NCI-H82 (cell line): ENCODE measurements at regions not wholly inside any gene's neighbourhood (a gene's known extent, or its start where the extent isn't known, plus 50 kb on each side); places are given as distances from the start of the nearest gene placed in this dataset.

ENCODE experiments used
- DNase-seq: peaks from one replicate; lab custom pipeline; 2025; lab: John Stamatoyannopoulos, UW

DNA sequence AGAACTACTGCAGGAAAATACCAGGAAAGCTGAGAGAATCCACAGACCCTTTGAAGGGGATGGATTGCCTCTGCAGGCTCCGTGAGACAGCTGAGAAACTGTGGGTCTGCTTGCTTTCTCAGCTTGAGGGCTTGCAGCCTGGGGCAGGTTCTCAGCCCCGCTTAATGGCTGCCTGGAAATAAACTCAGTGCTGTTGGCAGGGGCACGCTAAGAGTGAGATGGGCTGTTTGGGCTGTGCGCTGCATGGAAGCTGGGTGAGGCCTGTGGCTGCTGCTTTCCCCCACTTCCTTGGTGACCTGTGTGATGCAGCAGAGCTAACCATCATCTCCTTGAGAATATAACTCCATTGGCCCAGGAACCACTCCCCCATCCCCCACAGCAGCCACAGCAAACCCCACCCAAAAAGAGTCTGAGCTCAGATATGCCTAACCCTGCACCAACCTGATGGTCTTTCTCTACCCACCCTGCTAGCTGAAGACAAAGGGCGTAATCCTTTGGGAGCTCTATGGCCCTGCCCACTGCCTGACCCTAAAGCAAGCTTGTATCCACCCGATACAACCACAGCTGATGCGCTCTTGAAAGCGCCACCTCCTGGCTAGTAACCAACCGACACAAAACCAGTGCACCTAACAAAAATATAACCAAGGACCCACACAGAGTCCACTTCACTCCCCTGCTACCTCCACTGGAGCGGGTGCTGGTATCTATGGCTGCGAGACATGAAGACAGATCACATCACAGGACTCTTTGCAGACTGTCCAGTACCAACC, 800.6 kb upstream of the MAP3K7 start:
- no peak for DNase-seq

GRCh38 chr6:91386204-91386603, 799.3 kb upstream of the MAP3K7 start:
- DNase-seq = no peak

DNA sequence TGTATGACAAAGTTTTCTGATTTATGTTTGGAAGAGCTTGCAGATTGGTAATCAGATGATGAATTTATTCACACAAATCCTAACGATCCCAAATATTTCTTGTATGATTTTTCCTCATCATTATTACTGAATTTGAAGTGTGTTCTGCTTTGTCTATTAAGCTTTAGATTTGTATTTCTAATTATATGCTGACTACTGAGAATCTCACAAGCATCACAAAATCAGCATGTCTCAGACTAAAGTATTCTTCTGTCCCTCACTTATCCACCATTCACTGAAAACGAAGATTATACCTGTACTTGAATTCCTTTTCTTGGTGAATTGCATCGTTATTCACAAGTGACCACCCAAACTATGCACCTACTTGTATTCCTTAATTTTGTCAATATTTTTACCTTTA, 796.3 kb upstream of the MAP3K7 start:
- no peak for DNase-seq

- DNase-seq = no peak
Observed at GRCh38 chr6:91376686-91377085, 789.8 kb upstream of the MAP3K7 start.

- peak; percentile 98 for DNase-seq
Observed at GRCh38 chr6:91366781-91367180, 779.9 kb upstream of the MAP3K7 start.

DNA sequence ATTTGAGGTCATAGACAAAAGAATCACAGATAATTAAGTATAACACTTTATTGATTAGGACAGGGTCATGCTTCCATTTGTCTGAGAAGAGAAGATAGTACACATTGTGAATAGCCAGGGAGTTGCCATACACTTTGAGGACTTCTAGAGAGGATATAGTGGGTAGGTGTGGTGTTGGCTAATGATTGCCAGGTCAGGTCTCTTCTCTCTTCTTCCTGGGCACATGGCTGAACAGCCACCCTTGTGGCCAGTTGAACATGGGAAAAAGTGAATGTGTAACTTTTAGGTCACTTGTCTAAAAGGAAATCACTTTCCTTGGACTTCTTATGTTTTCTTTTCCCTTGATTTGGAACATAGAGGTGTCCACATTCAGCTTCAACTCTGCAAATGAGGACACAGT, 772.1 kb upstream of the MAP3K7 start:
- DNase-seq = no peak

DNA sequence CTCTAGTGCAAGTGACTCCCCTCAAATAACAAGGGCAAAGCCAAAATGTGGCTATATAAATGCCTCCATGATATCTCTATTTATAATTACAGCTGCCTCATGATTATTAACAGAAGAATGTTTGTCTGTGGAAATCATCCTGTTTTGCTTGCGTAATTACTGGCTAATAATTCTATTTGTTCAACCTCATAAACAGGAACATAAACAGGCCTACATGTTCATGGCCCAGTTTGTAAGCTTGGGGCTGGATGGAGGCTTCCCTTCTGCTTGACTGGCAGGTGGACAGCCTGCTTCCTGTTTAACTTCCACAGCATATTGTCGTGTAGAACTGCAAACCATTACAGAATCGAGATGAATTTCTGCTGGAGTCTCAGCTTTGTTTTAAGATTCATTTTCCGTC, 766.0 kb upstream of the MAP3K7 start:
- DNase-seq = no peak

DNA sequence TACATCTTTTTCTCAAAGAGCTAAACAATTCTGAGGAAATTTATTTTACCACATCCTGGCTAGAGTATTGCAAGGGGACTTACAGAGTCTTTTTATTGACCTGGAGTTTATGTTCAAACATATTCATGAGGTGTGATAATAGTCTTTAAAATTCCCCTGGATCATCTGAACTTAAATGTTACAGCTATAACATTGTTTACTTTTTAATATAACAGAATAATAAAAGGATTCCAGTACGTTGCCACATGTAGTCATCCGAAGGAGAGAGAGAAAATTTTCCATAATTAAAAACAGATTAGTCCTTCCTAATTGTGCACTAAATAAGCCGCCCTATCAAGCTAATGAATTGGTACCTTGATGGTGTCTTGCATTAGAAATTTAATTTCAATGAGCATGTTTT, 765.4 kb upstream of the MAP3K7 start:
- no peak for DNase-seq

DNA sequence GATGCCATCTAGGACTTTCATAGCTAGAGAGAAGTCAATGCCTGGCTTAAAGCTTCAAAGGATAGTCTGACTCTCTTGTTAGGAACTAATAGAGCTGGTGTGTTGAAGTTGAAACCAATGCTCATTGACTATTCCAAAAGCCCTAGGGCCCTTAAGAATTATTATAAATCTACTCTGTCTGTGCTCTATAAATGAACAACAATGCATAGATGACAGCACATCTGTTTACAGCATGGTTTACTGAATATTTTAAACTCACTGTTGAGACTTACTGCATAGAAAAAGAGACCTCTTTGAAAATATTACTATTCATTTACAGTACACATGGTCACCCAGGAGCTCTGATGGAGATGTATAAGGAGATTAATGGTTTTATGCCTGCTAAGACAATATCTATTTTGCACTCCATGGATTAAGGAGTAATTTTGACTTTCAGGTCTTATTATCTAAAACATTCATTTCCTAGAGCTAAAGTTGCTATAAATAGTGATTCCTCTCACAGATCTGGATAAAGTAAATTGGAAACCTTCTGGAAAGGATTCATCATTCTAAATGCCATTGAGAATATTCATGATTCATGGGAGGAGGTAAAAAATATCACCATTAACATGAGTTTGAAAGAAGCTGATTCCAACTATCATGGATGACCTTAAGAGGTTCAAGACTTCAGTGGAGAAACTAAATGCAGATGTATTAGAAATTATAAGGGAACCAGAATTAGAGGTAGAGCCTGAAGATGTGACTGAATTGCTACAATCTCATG, 763.5 kb upstream of the MAP3K7 start:
- no peak for DNase-seq

DNA sequence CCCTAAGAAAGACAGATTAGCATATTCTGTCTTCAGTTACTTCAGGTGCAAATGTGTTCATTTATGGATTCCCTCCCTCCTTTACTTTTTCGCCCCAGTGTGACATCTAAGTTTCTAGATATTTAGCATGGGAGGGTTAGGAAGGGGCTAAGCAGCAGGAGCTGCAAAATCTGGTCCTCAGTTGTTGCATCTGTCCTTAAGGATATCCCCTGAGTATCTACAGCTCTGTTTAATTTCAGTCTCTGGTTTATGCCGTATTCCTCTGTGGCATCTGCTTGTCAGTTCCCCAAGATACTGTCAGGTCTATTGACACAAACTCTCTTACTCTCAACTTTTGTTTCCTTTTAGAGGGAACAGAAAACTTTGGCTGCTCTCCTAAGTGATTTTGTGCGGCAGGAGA, 754.6 kb upstream of the MAP3K7 start:
- DNase-seq = no peak

DNA sequence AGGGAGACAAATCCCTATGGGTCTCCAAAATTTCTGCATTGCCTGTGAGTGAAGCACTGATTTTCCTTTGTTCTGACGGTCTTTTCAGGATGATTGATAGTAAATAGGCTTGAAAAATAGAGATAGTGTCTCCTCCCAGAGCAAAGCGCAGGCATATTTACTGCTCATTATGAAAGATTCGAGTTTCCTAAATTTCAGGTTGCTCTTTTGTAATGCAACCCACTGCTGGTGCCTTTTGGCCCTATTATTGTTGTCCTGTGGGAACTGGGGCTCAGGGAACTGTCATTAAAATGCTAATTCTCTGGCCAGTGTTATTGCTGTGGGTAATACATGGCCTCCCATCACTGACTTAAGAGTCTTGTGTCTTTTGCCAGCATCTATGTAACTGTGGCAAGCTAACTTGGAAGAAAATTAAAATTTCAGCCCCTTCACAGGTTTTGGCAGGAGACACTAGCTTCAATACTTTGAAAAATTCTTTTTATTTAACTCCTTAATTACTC, 754.1 kb upstream of the MAP3K7 start:
- DNase-seq = no peak

DNA sequence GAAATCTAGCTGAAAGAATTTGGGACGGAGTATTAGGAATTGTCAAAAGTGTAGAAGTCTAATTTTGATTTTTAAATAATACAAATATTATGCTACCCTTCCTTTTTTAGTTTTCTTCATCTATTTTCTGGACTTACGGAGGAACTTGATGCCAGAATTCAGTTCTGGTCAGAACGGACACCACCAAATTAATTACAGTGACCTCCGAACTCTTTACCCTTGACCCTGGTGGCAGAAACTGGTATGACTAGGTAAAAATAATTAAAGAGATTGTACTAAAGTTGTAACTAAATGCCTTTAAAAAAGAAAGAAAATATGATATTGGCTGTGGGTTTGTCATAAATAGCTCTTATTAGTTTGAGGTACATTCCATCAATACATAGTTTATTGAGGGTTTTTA, 751.1 kb upstream of the MAP3K7 start:
- no peak for DNase-seq

- no peak for DNase-seq
Observed at GRCh38 chr6:91330896-91331295, 744.0 kb upstream of the MAP3K7 start.

- no peak for DNase-seq
Observed at GRCh38 chr6:91328241-91328640, 741.4 kb upstream of the MAP3K7 start.

- no peak for DNase-seq
Observed at GRCh38 chr6:91324711-91325110, 737.8 kb upstream of the MAP3K7 start.

DNA sequence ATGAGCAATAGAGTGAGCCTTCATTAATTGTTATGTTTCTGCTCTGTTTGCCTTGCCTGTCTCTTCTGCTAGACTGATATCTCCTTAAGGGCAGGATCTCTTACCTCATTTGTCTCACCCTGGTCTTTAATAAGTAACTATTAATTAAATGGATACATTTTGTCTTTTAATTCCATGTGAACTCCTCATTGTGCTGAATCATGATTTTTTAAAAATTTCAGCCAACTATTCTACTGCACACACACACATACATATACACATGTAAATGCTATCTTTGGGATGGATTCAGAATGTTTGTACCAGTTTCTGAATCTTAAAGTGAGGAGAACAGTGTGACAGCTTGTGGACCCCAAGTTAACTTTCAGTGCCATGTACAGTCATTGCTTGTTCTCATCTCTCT, 731.1 kb upstream of the MAP3K7 start:
- no peak for DNase-seq

- DNase-seq = no peak
Observed at GRCh38 chr6:91317247-91317835, 730.5 kb upstream of the MAP3K7 start.

DNA sequence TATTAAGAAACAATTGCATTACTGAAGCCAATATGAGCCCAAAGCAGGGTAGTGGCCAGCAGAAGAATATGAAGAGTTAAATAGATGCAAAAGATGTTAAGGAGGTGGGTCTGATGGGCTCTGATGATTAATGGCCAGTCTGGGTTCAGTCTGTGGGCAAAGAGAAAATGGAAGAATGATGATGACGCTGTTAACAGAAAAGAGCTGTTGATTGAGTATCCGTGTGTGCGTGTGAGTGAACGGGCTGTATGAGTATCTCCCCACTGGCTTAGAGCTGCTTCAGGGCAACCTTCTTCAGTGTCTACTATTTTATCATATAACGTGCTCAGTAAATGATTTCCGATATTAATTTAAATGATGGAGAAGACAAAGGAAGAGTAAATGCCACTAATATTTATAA, 723.3 kb upstream of the MAP3K7 start:
- DNase-seq = no peak

- no peak for DNase-seq
Observed at GRCh38 chr6:91305755-91306154, 718.9 kb upstream of the MAP3K7 start.

DNA sequence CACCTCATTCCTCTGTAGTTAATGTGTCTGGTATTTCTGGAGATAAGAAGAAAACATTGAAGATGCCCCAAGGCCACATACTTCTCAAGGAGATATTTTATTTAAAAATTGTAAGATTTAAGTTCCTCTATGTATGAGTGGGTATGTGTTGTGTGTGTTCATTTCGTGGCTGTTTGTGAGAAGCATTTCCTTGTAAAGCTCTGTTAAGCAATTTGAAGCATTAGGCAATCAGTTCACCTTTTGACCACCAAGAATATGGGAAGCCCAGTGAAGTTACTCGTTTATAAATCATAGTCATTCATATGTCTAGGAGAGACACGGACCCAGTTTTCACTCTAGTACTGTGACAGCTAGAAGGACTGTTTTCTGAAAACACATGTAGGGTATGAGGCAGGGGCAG, 717.6 kb upstream of the MAP3K7 start:
- DNase-seq = no peak

- DNase-seq = no peak
Observed at GRCh38 chr6:91303326-91303725, 716.5 kb upstream of the MAP3K7 start.

DNA sequence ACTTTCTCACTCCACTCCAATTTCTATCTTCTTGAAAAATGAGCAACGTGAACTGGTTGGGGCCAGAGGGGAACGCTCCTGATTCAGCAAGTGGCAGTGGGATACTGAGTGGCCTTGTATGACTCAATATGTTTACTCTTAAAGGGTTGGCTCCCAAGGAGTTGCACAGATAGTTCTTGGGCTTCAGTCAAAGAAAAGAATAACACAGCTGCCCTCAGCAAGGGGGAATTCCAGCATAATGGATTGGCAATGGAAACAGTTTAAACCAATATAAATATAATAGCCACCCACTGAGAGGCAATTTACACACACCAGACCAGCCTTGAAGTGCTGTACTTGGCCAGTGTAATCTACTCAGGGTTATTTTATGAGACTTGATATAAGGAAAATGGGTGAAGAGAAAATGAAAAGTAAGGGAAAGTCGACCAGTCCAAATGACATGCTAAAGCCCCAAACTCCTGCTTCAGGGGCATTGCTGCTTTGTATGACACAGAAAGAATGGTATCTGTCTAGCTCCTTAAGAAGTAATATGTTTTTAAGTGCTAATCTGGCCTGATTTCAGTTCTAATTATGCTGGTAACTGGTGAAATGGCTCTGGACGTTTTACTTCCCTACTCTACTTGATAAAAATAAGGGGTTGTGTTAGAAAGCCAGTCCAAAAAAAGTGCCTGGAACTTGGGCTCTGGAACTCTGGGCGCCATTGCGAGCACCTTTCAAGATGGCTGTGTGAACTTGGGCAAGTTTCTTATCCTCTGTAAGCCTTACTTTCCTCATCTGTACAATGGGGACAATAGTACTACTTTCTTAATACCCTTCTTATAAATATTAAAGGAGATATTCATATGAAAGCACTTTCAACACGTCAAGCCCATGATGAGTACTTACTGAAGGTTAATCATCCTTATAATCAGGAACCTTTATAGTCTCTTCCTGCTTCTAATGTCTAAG, 712.9 kb upstream of the MAP3K7 start:
- no peak for DNase-seq
